HEK293 (cell line): ENCODE measurements at regions not wholly inside any gene's neighbourhood (a gene's known extent, or its start where the extent isn't known, plus 50 kb on each side); places are given as distances from the start of the nearest gene placed in this dataset.
A peak's percentile ranks its signal among the peaks of the same experiment; 100 is the strongest.

Source experiments
- CTCF ChIA-PET: fragments of 350-600 bp; formaldehyde crosslinking; extraction: SDS; loops from one replicate; lab custom pipeline; 2021; ENCODE audit warnings: antibody characterized with exemption; lab: Yijun Ruan, JAX
- POLR2A ChIA-PET: fragments of 300-600 bp; formaldehyde crosslinking; extraction: SDS; loops from one replicate; lab custom pipeline; 2020; ENCODE audit warnings: antibody characterized with exemption, inconsistent platforms; lab: Yijun Ruan, JAX
- H3K27ac ChIP-seq: fragments of 200-500 bp; sonication (Bioruptor generic); 2 replicates; pipeline ENCODE4 v1.5.1; 2014; ENCODE audit warnings: low read depth, low read length, control low read depth, inconsistent platforms; ENCODE audit errors: extremely low read depth
- H3K36me3 ChIP-seq, 2 experiments: fragments of 200-500 bp in 1 of 2; sonication (Bioruptor generic) in 1 of 2; 1 replicate in 1 of 2; 2 replicates in 1 of 2; pipeline ENCODE4 v1.5.1; 2014 to 2017; ENCODE audit warnings: inconsistent platforms in 2 of 2, low read length in 2 of 2; ENCODE audit not compliant: control insufficient read depth in 2 of 2, insufficient read depth in 1 of 2
- H3K4me1 ChIP-seq: fragments of 200-500 bp; sonication (Bioruptor generic); 2 replicates; pipeline ENCODE4 v1.5.1; 2014; ENCODE audit warnings: mild to moderate bottlenecking, low read length, inconsistent platforms; ENCODE audit not compliant: control insufficient read depth, insufficient read depth
- H3K4me3 ChIP-seq: 2 replicates; pipeline ENCODE4 v1.5.1; 2011; ENCODE audit warnings: low read depth, mild to moderate bottlenecking, control low read depth, low read length, moderate library complexity
- H3K9me3 ChIP-seq: fragments of 200-500 bp; sonication (Bioruptor generic); 2 replicates; pipeline ENCODE4 v1.5.1; 2014; ENCODE audit warnings: low read depth, low read length, inconsistent platforms; ENCODE audit not compliant: control insufficient read depth, insufficient read depth
- KLF16 ChIP-seq: fragments of 450-650 bp; formaldehyde crosslinking; IDR thresholded peaks from 2 replicates; pipeline ENCODE4 v1.5.1; 2017; ENCODE audit warnings: missing biosample characterization, missing genetic modification characterization
- SCRT1 ChIP-seq: fragments of 450-650 bp; formaldehyde crosslinking; IDR thresholded peaks from 2 replicates; pipeline ENCODE4 v1.5.1; 2016; ENCODE audit warnings: missing biosample characterization, missing genetic modification characterization, borderline replicate concordance
- TRIM28 ChIP-seq: IDR thresholded peaks from 2 replicates; pipeline ENCODE4 v1.6.1; 2011; ENCODE audit warnings: low read length, control low read depth, borderline replicate concordance
- ZBTB48 ChIP-seq: fragments of 450-650 bp; formaldehyde crosslinking; IDR thresholded peaks from 2 replicates; pipeline ENCODE4 v1.5.1; 2016; ENCODE audit warnings: missing biosample characterization, missing genetic modification characterization
- ZFP69B ChIP-seq: fragments of 450-650 bp; formaldehyde crosslinking; IDR thresholded peaks from 2 replicates; pipeline ENCODE4 v1.5.1; 2016; ENCODE audit warnings: missing biosample characterization, missing genetic modification characterization
- ZNF114 ChIP-seq: fragments of 450-650 bp; formaldehyde crosslinking; IDR thresholded peaks from 2 replicates; pipeline ENCODE4 v1.5.0; 2017; ENCODE audit warnings: missing biosample characterization, missing genetic modification characterization
- ZNF221 ChIP-seq: fragments of 450-650 bp; formaldehyde crosslinking; IDR thresholded peaks from 2 replicates; pipeline ENCODE4 v1.5.1; 2017; ENCODE audit warnings: missing biosample characterization, missing genetic modification characterization, borderline replicate concordance
- ZNF610 ChIP-seq: fragments of 450-650 bp; formaldehyde crosslinking; IDR thresholded peaks from 2 replicates; pipeline ENCODE4 v1.5.1; 2016; ENCODE audit warnings: missing biosample characterization, missing genetic modification characterization, borderline replicate concordance
- ZNF664 ChIP-seq: fragments of 450-650 bp; formaldehyde crosslinking; IDR thresholded peaks from 2 replicates; pipeline ENCODE4 v1.5.1; 2016; ENCODE audit warnings: missing biosample characterization, missing genetic modification characterization
- ZNF785 ChIP-seq: fragments of 450-650 bp; formaldehyde crosslinking; IDR thresholded peaks from 2 replicates; pipeline ENCODE4 v1.5.1; 2016; ENCODE audit warnings: missing biosample characterization, missing genetic modification characterization
- ZXDB ChIP-seq: fragments of 450-650 bp; formaldehyde crosslinking; IDR thresholded peaks from 2 replicates; pipeline ENCODE4 v1.5.1; 2016; ENCODE audit warnings: missing biosample characterization, missing genetic modification characterization
- TF ChIP-seq, protein P1 (sequence below): fragments of 450-650 bp; formaldehyde crosslinking; IDR thresholded peaks from 2 replicates; pipeline ENCODE4 v1.5.1; 2016; ENCODE audit warnings: missing biosample characterization, missing genetic modification characterization, low read depth
- TF ChIP-seq, protein P2 (sequence below): fragments of 450-650 bp; IDR thresholded peaks from 2 replicates; pipeline ENCODE4 v1.5.1; 2018; ENCODE audit warnings: missing biosample characterization, mild to moderate bottlenecking, missing genetic modification characterization
- TF ChIP-seq, protein P3 (sequence below): fragments of 450-650 bp; formaldehyde crosslinking; IDR thresholded peaks from 2 replicates; pipeline ENCODE4 v1.5.1; 2016; ENCODE audit warnings: missing biosample characterization, missing genetic modification characterization
- TF ChIP-seq, protein P4 (sequence below): fragments of 450-650 bp; formaldehyde crosslinking; IDR thresholded peaks from 2 replicates; pipeline ENCODE4 v1.5.1; 2016; ENCODE audit warnings: missing biosample characterization, missing genetic modification characterization
- TF ChIP-seq, protein P5 (sequence below): fragments of 450-650 bp; formaldehyde crosslinking; IDR thresholded peaks from 2 replicates; pipeline ENCODE4 v1.5.1; 2016; ENCODE audit warnings: missing biosample characterization, missing genetic modification characterization
- TF ChIP-seq, protein P6 (sequence below): fragments of 450-650 bp; formaldehyde crosslinking; IDR thresholded peaks from 2 replicates; pipeline ENCODE4 v1.5.1; 2016; ENCODE audit warnings: missing biosample characterization, missing genetic modification characterization

DNA sequence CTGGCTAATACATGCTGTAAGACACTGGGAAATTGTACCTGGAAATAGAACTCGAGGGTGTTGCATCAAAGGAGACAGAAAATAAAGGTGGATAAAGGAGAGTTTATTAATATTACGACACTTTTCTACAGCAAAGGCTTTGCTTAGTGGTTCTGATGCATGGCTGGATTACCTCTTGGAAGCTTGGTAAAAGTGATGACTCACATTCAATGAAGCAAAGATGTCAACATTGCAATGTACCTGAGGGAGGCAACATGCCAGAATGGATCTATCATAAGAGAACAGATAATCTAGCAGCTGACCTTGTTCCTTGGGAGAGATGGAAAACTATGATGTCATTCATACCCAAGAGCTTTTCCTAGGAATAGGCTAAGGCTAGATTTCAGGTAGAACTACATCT, 735.1 kb upstream of the DIAPH2 start:
- ChIA-PET CTCF (no interaction called here), POLR2A (no interaction called here)
- H3K4me1 ChIP-seq: no peaks in the 10 kb centered on the region
- H3K36me3 ChIP-seq: no peaks in the 10 kb centered on the region
- no peak overlapping the region for H3K27ac ChIP-seq
- H3K9me3 ChIP-seq: no peaks in the 10 kb centered on the region
- TF ChIP-seq TRIM28 (no peak), KLF16 (tag by site-specific recombination) (no peak), ZNF785 (tag by site-specific recombination) (no peak), ZXDB (tag by site-specific recombination) (no peak)
- TF ChIP-seq, protein P1, sequence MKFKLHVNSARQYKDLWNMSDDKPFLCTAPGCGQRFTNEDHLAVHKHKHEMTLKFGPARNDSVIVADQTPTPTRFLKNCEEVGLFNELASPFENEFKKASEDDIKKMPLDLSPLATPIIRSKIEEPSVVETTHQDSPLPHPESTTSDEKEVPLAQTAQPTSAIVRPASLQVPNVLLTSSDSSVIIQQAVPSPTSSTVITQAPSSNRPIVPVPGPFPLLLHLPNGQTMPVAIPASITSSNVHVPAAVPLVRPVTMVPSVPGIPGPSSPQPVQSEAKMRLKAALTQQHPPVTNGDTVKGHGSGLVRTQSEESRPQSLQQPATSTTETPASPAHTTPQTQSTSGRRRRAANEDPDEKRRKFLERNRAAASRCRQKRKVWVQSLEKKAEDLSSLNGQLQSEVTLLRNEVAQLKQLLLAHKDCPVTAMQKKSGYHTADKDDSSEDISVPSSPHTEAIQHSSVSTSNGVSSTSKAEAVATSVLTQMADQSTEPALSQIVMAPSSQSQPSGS (tag by site-specific recombination): peak; percentile 74
- TF ChIP-seq, protein P2, sequence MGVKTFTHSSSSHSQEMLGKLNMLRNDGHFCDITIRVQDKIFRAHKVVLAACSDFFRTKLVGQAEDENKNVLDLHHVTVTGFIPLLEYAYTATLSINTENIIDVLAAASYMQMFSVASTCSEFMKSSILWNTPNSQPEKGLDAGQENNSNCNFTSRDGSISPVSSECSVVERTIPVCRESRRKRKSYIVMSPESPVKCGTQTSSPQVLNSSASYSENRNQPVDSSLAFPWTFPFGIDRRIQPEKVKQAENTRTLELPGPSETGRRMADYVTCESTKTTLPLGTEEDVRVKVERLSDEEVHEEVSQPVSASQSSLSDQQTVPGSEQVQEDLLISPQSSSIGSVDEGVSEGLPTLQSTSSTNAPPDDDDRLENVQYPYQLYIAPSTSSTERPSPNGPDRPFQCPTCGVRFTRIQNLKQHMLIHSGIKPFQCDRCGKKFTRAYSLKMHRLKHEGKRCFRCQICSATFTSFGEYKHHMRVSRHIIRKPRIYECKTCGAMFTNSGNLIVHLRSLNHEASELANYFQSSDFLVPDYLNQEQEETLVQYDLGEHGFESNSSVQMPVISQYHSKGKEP (tag by site-specific recombination): no peak
- TF ChIP-seq, all 188 proteins: peak for 1
- no peak overlapping the region for H3K4me3 ChIP-seq

DNA sequence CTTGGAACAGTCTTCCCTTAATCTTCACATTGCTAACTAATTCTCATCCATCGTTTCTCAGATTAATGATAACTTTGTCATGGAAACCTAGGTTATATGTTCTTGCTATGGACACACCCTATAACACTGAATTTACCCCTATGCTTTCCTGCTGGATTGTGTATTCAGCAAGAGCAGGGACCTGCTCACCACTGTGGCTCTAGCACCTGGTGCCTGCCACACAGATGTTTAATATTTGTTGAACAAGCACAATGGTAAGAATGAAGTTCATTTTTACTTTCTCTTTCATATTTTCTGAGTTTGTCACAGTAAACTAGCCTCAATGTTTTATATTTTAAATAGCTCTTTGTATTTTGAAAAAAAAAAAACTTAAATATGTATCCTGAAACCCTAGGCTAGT, 734.0 kb upstream of the DIAPH2 start:
- no peaks in the 10 kb centered on the region for H3K9me3 ChIP-seq
- TF ChIP-seq, protein P3, sequence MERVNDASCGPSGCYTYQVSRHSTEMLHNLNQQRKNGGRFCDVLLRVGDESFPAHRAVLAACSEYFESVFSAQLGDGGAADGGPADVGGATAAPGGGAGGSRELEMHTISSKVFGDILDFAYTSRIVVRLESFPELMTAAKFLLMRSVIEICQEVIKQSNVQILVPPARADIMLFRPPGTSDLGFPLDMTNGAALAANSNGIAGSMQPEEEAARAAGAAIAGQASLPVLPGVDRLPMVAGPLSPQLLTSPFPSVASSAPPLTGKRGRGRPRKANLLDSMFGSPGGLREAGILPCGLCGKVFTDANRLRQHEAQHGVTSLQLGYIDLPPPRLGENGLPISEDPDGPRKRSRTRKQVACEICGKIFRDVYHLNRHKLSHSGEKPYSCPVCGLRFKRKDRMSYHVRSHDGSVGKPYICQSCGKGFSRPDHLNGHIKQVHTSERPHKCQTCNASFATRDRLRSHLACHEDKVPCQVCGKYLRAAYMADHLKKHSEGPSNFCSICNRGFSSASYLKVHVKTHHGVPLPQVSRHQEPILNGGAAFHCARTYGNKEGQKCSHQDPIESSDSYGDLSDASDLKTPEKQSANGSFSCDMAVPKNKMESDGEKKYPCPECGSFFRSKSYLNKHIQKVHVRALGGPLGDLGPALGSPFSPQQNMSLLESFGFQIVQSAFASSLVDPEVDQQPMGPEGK (tag by site-specific recombination): no peak
- TF ChIP-seq ZNF664 (tag by site-specific recombination) (no peak), ZNF114 (tag by site-specific recombination) (no peak), SCRT1 (tag by site-specific recombination) (no peak), ZBTB48 (no peak), ZNF221 (tag by site-specific recombination) (no peak), ZFP69B (no peak), ZNF610 (tag by site-specific recombination) (no peak)
- TF ChIP-seq, protein P4, sequence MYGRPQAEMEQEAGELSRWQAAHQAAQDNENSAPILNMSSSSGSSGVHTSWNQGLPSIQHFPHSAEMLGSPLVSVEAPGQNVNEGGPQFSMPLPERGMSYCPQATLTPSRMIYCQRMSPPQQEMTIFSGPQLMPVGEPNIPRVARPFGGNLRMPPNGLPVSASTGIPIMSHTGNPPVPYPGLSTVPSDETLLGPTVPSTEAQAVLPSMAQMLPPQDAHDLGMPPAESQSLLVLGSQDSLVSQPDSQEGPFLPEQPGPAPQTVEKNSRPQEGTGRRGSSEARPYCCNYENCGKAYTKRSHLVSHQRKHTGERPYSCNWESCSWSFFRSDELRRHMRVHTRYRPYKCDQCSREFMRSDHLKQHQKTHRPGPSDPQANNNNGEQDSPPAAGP (tag by site-specific recombination): no peak
- TF ChIP-seq, protein P5, sequence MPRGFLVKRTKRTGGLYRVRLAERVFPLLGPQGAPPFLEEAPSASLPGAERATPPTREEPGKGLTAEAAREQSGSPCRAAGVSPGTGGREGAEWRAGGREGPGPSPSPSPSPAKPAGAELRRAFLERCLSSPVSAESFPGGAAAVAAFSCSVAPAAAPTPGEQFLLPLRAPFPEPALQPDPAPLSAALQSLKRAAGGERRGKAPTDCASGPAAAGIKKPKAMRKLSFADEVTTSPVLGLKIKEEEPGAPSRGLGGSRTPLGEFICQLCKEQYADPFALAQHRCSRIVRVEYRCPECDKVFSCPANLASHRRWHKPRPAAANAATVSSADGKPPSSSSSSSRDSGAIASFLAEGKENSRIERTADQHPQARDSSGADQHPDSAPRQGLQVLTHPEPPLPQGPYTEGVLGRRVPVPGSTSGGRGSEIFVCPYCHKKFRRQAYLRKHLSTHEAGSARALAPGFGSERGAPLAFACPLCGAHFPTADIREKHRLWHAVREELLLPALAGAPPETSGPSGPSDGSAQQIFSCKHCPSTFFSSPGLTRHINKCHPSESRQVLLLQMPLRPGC: no peak
- TF ChIP-seq, protein P6, sequence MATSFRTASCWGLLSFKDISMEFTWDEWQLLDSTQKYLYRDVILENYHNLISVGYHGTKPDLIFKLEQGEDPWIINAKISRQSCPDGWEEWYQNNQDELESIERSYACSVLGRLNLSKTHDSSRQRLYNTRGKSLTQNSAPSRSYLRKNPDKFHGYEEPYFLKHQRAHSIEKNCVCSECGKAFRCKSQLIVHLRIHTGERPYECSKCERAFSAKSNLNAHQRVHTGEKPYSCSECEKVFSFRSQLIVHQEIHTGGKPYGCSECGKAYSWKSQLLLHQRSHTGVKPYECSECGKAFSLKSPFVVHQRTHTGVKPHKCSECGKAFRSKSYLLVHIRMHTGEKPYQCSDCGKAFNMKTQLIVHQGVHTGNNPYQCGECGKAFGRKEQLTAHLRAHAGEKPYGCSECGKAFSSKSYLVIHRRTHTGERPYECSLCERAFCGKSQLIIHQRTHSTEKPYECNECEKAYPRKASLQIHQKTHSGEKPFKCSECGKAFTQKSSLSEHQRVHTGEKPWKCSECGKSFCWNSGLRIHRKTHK (tag by site-specific recombination): no peak
- no peaks in the 10 kb centered on the region for H3K4me1 ChIP-seq
- H3K27ac ChIP-seq: no peak overlapping the region
- no peak overlapping the region for H3K4me3 ChIP-seq
- no peaks in the 10 kb centered on the region for H3K36me3 ChIP-seq
- ChIA-PET CTCF (interaction anchor here (0.7 kb wide), 1 partner anchor 29 kb away, joined by 3 read pairs; no protein-coding TSS in a partner anchor), POLR2A (no interaction called here)
